ENCODE measurements at regions not wholly inside any gene's neighbourhood (a gene's known extent, or its start where the extent isn't known, plus 50 kb on each side); places are given as distances from the start of the nearest gene placed in this dataset.
"Not testable (repeated sequence)": the region's sequence is repeated elsewhere in the genome, so short reads cannot be mapped to it uniquely, and the experiment has no call there.

- Histone ChIP-seq H3K27ac (ENCODE audit: low read depth in 1 of 3, low read length in 2 of 3) (no peak overlapping the region), H3K9me3 (ENCODE audit: control insufficient read depth in 2 of 2, insufficient read depth in 1 of 2, low read depth in 1 of 2, low read length in 1 of 2) (no peaks in the 10 kb centered on the region), H3K4me3 (ENCODE audit: low read depth in 1 of 3, low read length in 3 of 3) (no peak overlapping the region), H3K27me3 (ENCODE audit: control insufficient read depth in 3 of 3, insufficient read depth in 3 of 3, low read length in 3 of 3) (no peaks in the 10 kb centered on the region), H3K4me1 (ENCODE audit: control insufficient read depth in 3 of 3, insufficient read depth in 2 of 3, low read depth in 1 of 3, low read length in 2 of 3) (peaks cover 0 to 8% (median 0%) of the 10 kb centered on the region in 3 donors), H3K36me3 (ENCODE audit: control insufficient read depth in 3 of 3, insufficient read depth in 2 of 3, low read depth in 1 of 3, low read length in 3 of 3) (no peaks in the 10 kb centered on the region)
- 80 to 87% (median 83%) methylated on average over 13 to 17 of the region's 17 CpGs for WGBS, 3 donors
- DNase-seq = no peak
- no peak for FAIRE-seq
Measured at GRCh38 chr15:77869021-77869895, 208.3 kb downstream of the TBC1D2B start.

- not testable (repeated sequence) for H3K9me3 ChIP-seq (ENCODE audit: control insufficient read depth in 2 of 2, insufficient read depth in 1 of 2, low read depth in 1 of 2, low read length in 1 of 2); H3K4me3 ChIP-seq (ENCODE audit: low read depth in 1 of 3, low read length in 3 of 3); H3K4me1 ChIP-seq (ENCODE audit: control insufficient read depth in 3 of 3, insufficient read depth in 2 of 3, low read depth in 1 of 3, low read length in 2 of 3); H3K36me3 ChIP-seq (ENCODE audit: control insufficient read depth in 3 of 3, insufficient read depth in 2 of 3, low read depth in 1 of 3, low read length in 3 of 3); H3K27me3 ChIP-seq (ENCODE audit: control insufficient read depth in 3 of 3, insufficient read depth in 3 of 3, low read length in 3 of 3); FAIRE-seq; DNase-seq; H3K27ac ChIP-seq (ENCODE audit: low read depth in 1 of 3, low read length in 2 of 3)
- WGBS, 3 donors = 87 to 92% (median 87%) methylated on average over 8 of the region's 8 CpGs
Measured at GRCh38 chr15:77868048-77868629, 209.4 kb downstream of the TBC1D2B start.

- no peak overlapping the region for H3K27ac ChIP-seq (ENCODE audit: low read depth in 1 of 3, low read length in 2 of 3)
- no peak overlapping the region for H3K4me3 ChIP-seq (ENCODE audit: low read depth in 1 of 3, low read length in 3 of 3)
- no peak for DNase-seq
- no peaks in the 10 kb centered on the region for H3K36me3 ChIP-seq (ENCODE audit: control insufficient read depth in 3 of 3, insufficient read depth in 2 of 3, low read depth in 1 of 3, low read length in 3 of 3)
- no peaks in the 10 kb centered on the region for H3K9me3 ChIP-seq (ENCODE audit: control insufficient read depth in 2 of 2, insufficient read depth in 1 of 2, low read depth in 1 of 2, low read length in 1 of 2)
- no peaks in the 10 kb centered on the region for H3K27me3 ChIP-seq (ENCODE audit: control insufficient read depth in 3 of 3, insufficient read depth in 3 of 3, low read length in 3 of 3)
- H3K4me1 ChIP-seq (ENCODE audit: control insufficient read depth in 3 of 3, insufficient read depth in 2 of 3, low read depth in 1 of 3, low read length in 2 of 3) = peaks cover 0 to 13% (median 0%) of the 10 kb centered on the region in 3 donors
- no peak for FAIRE-seq
- WGBS, 3 donors = 89 to 90% (median 89%) methylated on average over 24 of the region's 24 CpGs
Measured at GRCh38 chr15:77867266-77868047, 210.1 kb downstream of the TBC1D2B start.

- Histone ChIP-seq H3K4me1 (ENCODE audit: control insufficient read depth in 3 of 3, insufficient read depth in 2 of 3, low read depth in 1 of 3, low read length in 2 of 3) (peaks cover 0 to 13% (median 0%) of the 10 kb centered on the region in 3 donors), H3K4me3 (ENCODE audit: low read depth in 1 of 3, low read length in 3 of 3) (no peak overlapping the region), H3K27me3 (ENCODE audit: control insufficient read depth in 3 of 3, insufficient read depth in 3 of 3, low read length in 3 of 3) (no peaks in the 10 kb centered on the region), H3K27ac (ENCODE audit: low read depth in 1 of 3, low read length in 2 of 3) (no peak overlapping the region), H3K36me3 (ENCODE audit: control insufficient read depth in 3 of 3, insufficient read depth in 2 of 3, low read depth in 1 of 3, low read length in 3 of 3) (no peaks in the 10 kb centered on the region), H3K9me3 (ENCODE audit: control insufficient read depth in 2 of 2, insufficient read depth in 1 of 2, low read depth in 1 of 2, low read length in 1 of 2) (no peaks in the 10 kb centered on the region)
- 60 to 69% (median 67%) methylated on average over 8 of the region's 8 CpGs for WGBS, 3 donors
- FAIRE-seq (no peak), DNase-seq (no peak)
Measured at GRCh38 chr15:77866596-77867125, 210.8 kb downstream of the TBC1D2B start.

- DNase-seq = no peak
- no peaks in the 10 kb centered on the region for H3K9me3 ChIP-seq (ENCODE audit: control insufficient read depth in 2 of 2, insufficient read depth in 1 of 2, low read depth in 1 of 2, low read length in 1 of 2)
- FAIRE-seq = no peak
- H3K36me3 ChIP-seq (ENCODE audit: control insufficient read depth in 3 of 3, insufficient read depth in 2 of 3, low read depth in 1 of 3, low read length in 3 of 3) = no peaks in the 10 kb centered on the region
- peaks cover 0 to 12% (median 0%) of the 10 kb centered on the region in 3 donors for H3K4me1 ChIP-seq (ENCODE audit: control insufficient read depth in 3 of 3, insufficient read depth in 2 of 3, low read depth in 1 of 3, low read length in 2 of 3)
- no peaks in the 10 kb centered on the region for H3K27me3 ChIP-seq (ENCODE audit: control insufficient read depth in 3 of 3, insufficient read depth in 3 of 3, low read length in 3 of 3)
- no peak overlapping the region for H3K4me3 ChIP-seq (ENCODE audit: low read depth in 1 of 3, low read length in 3 of 3)
- H3K27ac ChIP-seq (ENCODE audit: low read depth in 1 of 3, low read length in 2 of 3) = no peak overlapping the region
- WGBS, 3 donors = 85 to 92% (median 91%) methylated on average over 8 of the region's 8 CpGs
Measured at GRCh38 chr15:77866186-77866585, 211.3 kb downstream of the TBC1D2B start.

- 84 to 93% (median 87%) methylated on average over 6 to 7 of the region's 7 CpGs for WGBS, 3 donors
- DNase-seq (no peak), FAIRE-seq (no peak)
- Histone ChIP-seq H3K27me3 (ENCODE audit: control insufficient read depth in 3 of 3, insufficient read depth in 3 of 3, low read length in 3 of 3) (no peaks in the 10 kb centered on the region), H3K27ac (ENCODE audit: low read depth in 1 of 3, low read length in 2 of 3) (no peak overlapping the region), H3K9me3 (ENCODE audit: control insufficient read depth in 2 of 2, insufficient read depth in 1 of 2, low read depth in 1 of 2, low read length in 1 of 2) (no peaks in the 10 kb centered on the region), H3K4me1 (ENCODE audit: control insufficient read depth in 3 of 3, insufficient read depth in 2 of 3, low read depth in 1 of 3, low read length in 2 of 3) (peaks cover 0 to 9% (median 0%) of the 10 kb centered on the region in 3 donors), H3K36me3 (ENCODE audit: control insufficient read depth in 3 of 3, insufficient read depth in 2 of 3, low read depth in 1 of 3, low read length in 3 of 3) (no peaks in the 10 kb centered on the region), H3K4me3 (ENCODE audit: low read depth in 1 of 3, low read length in 3 of 3) (no peak overlapping the region)
Measured at GRCh38 chr15:77865701-77866100, 211.8 kb downstream of the TBC1D2B start.

- H3K4me3 ChIP-seq (ENCODE audit: low read depth in 1 of 3, low read length in 3 of 3) = no peak overlapping the region
- DNase-seq = no peak
- H3K36me3 ChIP-seq (ENCODE audit: control insufficient read depth in 3 of 3, insufficient read depth in 2 of 3, low read depth in 1 of 3, low read length in 3 of 3) = no peaks in the 10 kb centered on the region
- H3K27me3 ChIP-seq (ENCODE audit: control insufficient read depth in 3 of 3, insufficient read depth in 3 of 3, low read length in 3 of 3) = no peaks in the 10 kb centered on the region
- H3K27ac ChIP-seq (ENCODE audit: low read depth in 1 of 3, low read length in 2 of 3) = no peak overlapping the region
- no peak for FAIRE-seq
- peaks cover 0 to 12% (median 2%) of the 10 kb centered on the region in 3 donors for H3K4me1 ChIP-seq (ENCODE audit: control insufficient read depth in 3 of 3, insufficient read depth in 2 of 3, low read depth in 1 of 3, low read length in 2 of 3)
- no peaks in the 10 kb centered on the region for H3K9me3 ChIP-seq (ENCODE audit: control insufficient read depth in 2 of 2, insufficient read depth in 1 of 2, low read depth in 1 of 2, low read length in 1 of 2)
- 80 to 94% (median 81%) methylated on average over 7 of the region's 7 CpGs for WGBS, 3 donors
Measured at GRCh38 chr15:77865106-77865610, 212.4 kb downstream of the TBC1D2B start.
